GM23248 (cell line): ENCODE measurements at regions not wholly inside any gene's neighbourhood (a gene's known extent, or its start where the extent isn't known, plus 50 kb on each side); places are given as distances from the start of the nearest gene placed in this dataset.
"Not testable (repeated sequence)": the region's sequence is repeated elsewhere in the genome, so short reads cannot be mapped to it uniquely, and the experiment has no call there.

ENCODE experiments used
- DNase-seq: peaks from one replicate; pipeline ENCODE4 v3.0.0-alpha.2; 2015
- H2AFZ ChIP-seq: fragments of 200-600 bp; sonication (generic); 2 replicates; pipeline ENCODE4 v1.6.1; 2016; ENCODE audit warnings: antibody characterized with exemption
- H3F3A ChIP-seq: fragments of 200-600 bp; sonication (generic); 2 replicates; pipeline ENCODE4 v1.6.1; 2016; ENCODE audit warnings: mild to moderate bottlenecking, antibody characterized with exemption, mixed run types; ENCODE audit not compliant: insufficient read depth
- H3K27ac ChIP-seq: fragments of 200-600 bp; sonication (generic); 2 replicates; pipeline ENCODE4 v1.5.1; 2016; ENCODE audit warnings: mild to moderate bottlenecking
- H3K27me3 ChIP-seq: fragments of 200-600 bp; sonication (generic); replicated peaks from 2 replicates; pipeline ENCODE4 v1.6.1; 2016; ENCODE audit warnings: mild to moderate bottlenecking; ENCODE audit not compliant: insufficient read depth
- H3K36me3 ChIP-seq: fragments of 200-600 bp; sonication (generic); 2 replicates; pipeline ENCODE4 v1.6.1; 2016; ENCODE audit warnings: low read depth, mild to moderate bottlenecking
- H3K4me1 ChIP-seq: fragments of 200-600 bp; sonication (generic); 2 replicates; pipeline ENCODE4 v1.6.1; 2016; ENCODE audit warnings: mild to moderate bottlenecking; ENCODE audit not compliant: insufficient read depth
- H3K4me2 ChIP-seq: fragments of 200-600 bp; sonication (generic); one replicate; pipeline ENCODE4 v1.6.1; 2016; ENCODE audit warnings: mild to moderate bottlenecking; ENCODE audit not compliant: unreplicated experiment
- H3K4me3 ChIP-seq: fragments of 200-600 bp; sonication (generic); 2 replicates; pipeline ENCODE4 v1.5.1; 2016; ENCODE audit warnings: mild to moderate bottlenecking
- H3K79me2 ChIP-seq: fragments of 200-600 bp; sonication (generic); 2 replicates; pipeline ENCODE4 v1.6.1; 2016; ENCODE audit warnings: mild to moderate bottlenecking; ENCODE audit not compliant: insufficient read depth
- H3K9ac ChIP-seq: fragments of 200-600 bp; sonication (generic); 2 replicates; pipeline ENCODE4 v1.6.1; 2016; ENCODE audit warnings: mild to moderate bottlenecking
- H3K9me2 ChIP-seq: fragments of 200-600 bp; sonication (generic); 2 replicates; pipeline ENCODE4 v1.6.1; 2016; ENCODE audit warnings: mixed run types, mild to moderate bottlenecking, moderate library complexity; ENCODE audit not compliant: insufficient read depth
- H3K9me3 ChIP-seq: fragments of 200-600 bp; sonication (generic); one replicate; pipeline ENCODE4 v1.6.1; 2017; ENCODE audit warnings: low read depth
- H4K20me1 ChIP-seq: fragments of 200-600 bp; sonication (generic); 2 replicates; pipeline ENCODE4 v1.6.0; 2016; ENCODE audit not compliant: insufficient read depth
- EZH2 ChIP-seq: fragments of 200-600 bp; sonication (generic); IDR thresholded peaks from 2 replicates; pipeline ENCODE4 v1.6.1; 2018; ENCODE audit warnings: antibody characterized with exemption, mild to moderate bottlenecking; ENCODE audit not compliant: insufficient read depth, poor library complexity, severe bottlenecking
- EZH2phosphoT487 ChIP-seq: fragments of 200-600 bp; sonication (generic); IDR thresholded peaks from 2 replicates; pipeline ENCODE4 v1.6.1; 2018; ENCODE audit warnings: antibody characterized with exemption, moderate library complexity, mild to moderate bottlenecking, low read depth; ENCODE audit not compliant: insufficient read depth
- WGBS, 2 experiments: methylation state at CpG; one replicate each; pipeline ENCODE4 v1.1.6; 2015 to 2017; ENCODE audit warnings: low lambda C conversion rate in 2 of 2, low coverage in 1 of 2; ENCODE audit errors: missing lambda C conversion rate in 2 of 2; 5-methylcytosine and 5-hydroxymethylcytosine counted together
- in situ Hi-C: fragments of 300-500 bp; cut with MboI; formaldehyde crosslinking; loops from 2 replicates; pipeline ENCODE4 v1.15.0; 2020

- in situ Hi-C loops: no loop called here
- Histone ChIP-seq H3F3A (no peaks in the 10 kb centered on the region), H4K20me1 (no peaks in the 10 kb centered on the region), H3K79me2 (no peaks in the 10 kb centered on the region), H3K27ac (no peak overlapping the region), H2AFZ (no peak overlapping the region), H3K4me3 (no peak overlapping the region), H3K4me2 (no peak overlapping the region), H3K27me3 (no peaks in the 10 kb centered on the region), H3K9me3 (no peaks in the 10 kb centered on the region), H3K9me2 (no peaks in the 10 kb centered on the region), H3K4me1 (no peaks in the 10 kb centered on the region), H3K9ac (no peak overlapping the region), H3K36me3 (no peaks in the 10 kb centered on the region)
- TF ChIP-seq EZH2: no peak
- TF ChIP-seq EZH2phosphoT487: no peak
- 63 to 68% methylated on average over 2 of the region's 2 CpGs for WGBS, 2 experiments
- DNase-seq: no peak
Measured at GRCh38 chr1:87989346-87989745, 660.7 kb downstream of the LMO4 start.

- H3K9me2 ChIP-seq, H3K4me1 ChIP-seq, H3K9me3 ChIP-seq, H3K4me3 ChIP-seq, H2AFZ ChIP-seq, H3K36me3 ChIP-seq, H3K27me3 ChIP-seq, H3K79me2 ChIP-seq, H4K20me1 ChIP-seq, H3K27ac ChIP-seq, in situ Hi-C loops, DNase-seq, H3K9ac ChIP-seq, H3F3A ChIP-seq, H3K4me2 ChIP-seq: not testable (repeated sequence)
- 40 to 43% methylated on average over 5 of the region's 5 CpGs for WGBS, 2 experiments
Measured at GRCh38 chr1:87992536-87992935, 663.9 kb downstream of the LMO4 start.

GRCh38 chr1:87993051-87993450 lies 664.4 kb downstream of the LMO4 start:
- Histone ChIP-seq H3F3A (no peaks in the 10 kb centered on the region), H3K27me3 (no peaks in the 10 kb centered on the region), H4K20me1 (no peaks in the 10 kb centered on the region), H3K9me3 (no peaks in the 10 kb centered on the region), H3K36me3 (no peaks in the 10 kb centered on the region), H3K9me2 (no peaks in the 10 kb centered on the region; the same call in 1 of the 2 replicates), H3K4me2 (no peak overlapping the region), H3K79me2 (no peaks in the 10 kb centered on the region), H3K4me1 (no peaks in the 10 kb centered on the region), H2AFZ (peak overlapping the region; percentile 65; the same call in 1 of the 2 replicates), H3K4me3 (no peak overlapping the region), H3K9ac (no peak overlapping the region), H3K27ac (no peak overlapping the region)
- TF ChIP-seq EZH2phosphoT487 (no peak), EZH2 (no peak)
- no peak for DNase-seq
- WGBS, 2 experiments: 15 to 19% methylated on average over 4 of the region's 4 CpGs
- in situ Hi-C loops: no loop called here

GRCh38 chr1:87999852-88000251 lies 671.2 kb downstream of the LMO4 start:
- no peak overlapping the region for H2AFZ ChIP-seq
- no peaks in the 10 kb centered on the region for H3K9me3 ChIP-seq
- peaks cover 13% of the 10 kb centered on the region for H3F3A ChIP-seq
- no peak overlapping the region for H3K27ac ChIP-seq
- H3K27me3 ChIP-seq: no peaks in the 10 kb centered on the region
- H3K9ac ChIP-seq: no peak overlapping the region
- no peaks in the 10 kb centered on the region; the same call in 1 of the 2 replicates for H3K9me2 ChIP-seq
- 88 to 91% methylated on average over 6 of the region's 6 CpGs for WGBS, 2 experiments
- no peak overlapping the region for H3K4me2 ChIP-seq
- no peaks in the 10 kb centered on the region for H3K79me2 ChIP-seq
- H3K4me3 ChIP-seq: no peak overlapping the region
- DNase-seq: no peak
- peaks cover 12% of the 10 kb centered on the region for H3K4me1 ChIP-seq
- H4K20me1 ChIP-seq: no peaks in the 10 kb centered on the region
- TF ChIP-seq EZH2phosphoT487: no peak
- TF ChIP-seq EZH2: no peak
- H3K36me3 ChIP-seq: no peaks in the 10 kb centered on the region
- in situ Hi-C loops: no loop called here

- no peaks in the 10 kb centered on the region for H3K36me3 ChIP-seq
Measured at GRCh38 chr1:88001460-88001859, 672.8 kb downstream of the LMO4 start.

More at GRCh38 chr1:88001460-88001859, 672.8 kb downstream of the LMO4 start:
- Histone ChIP-seq H4K20me1 (no peaks in the 10 kb centered on the region), H3K9me3 (no peaks in the 10 kb centered on the region), H3F3A (peaks cover 13% of the 10 kb centered on the region), H3K4me2 (peak overlapping the region; percentile 46), H3K9me2 (no peaks in the 10 kb centered on the region), H3K79me2 (no peaks in the 10 kb centered on the region), H3K27ac (peak overlapping the region; percentile 20; the same call in 1 of the 2 replicates), H3K4me3 (no peak overlapping the region), H3K27me3 (no peaks in the 10 kb centered on the region), H3K9ac (no peak overlapping the region), H2AFZ (peak overlapping the region; percentile 30; the same call in 1 of the 2 replicates), H3K4me1 (peaks cover 12% of the 10 kb centered on the region)
- 0 to 19% methylated on average over 1 of the region's 1 CpG for WGBS, 2 experiments
- no peak for TF ChIP-seq EZH2phosphoT487
- TF ChIP-seq EZH2: no peak
- peak; percentile 77 for DNase-seq
- in situ Hi-C loops: no loop called here
